ENCODE measurements at regions not wholly inside any gene's neighbourhood (a gene's known extent, or its start where the extent isn't known, plus 50 kb on each side); places are given as distances from the start of the nearest gene placed in this dataset.

DNA sequence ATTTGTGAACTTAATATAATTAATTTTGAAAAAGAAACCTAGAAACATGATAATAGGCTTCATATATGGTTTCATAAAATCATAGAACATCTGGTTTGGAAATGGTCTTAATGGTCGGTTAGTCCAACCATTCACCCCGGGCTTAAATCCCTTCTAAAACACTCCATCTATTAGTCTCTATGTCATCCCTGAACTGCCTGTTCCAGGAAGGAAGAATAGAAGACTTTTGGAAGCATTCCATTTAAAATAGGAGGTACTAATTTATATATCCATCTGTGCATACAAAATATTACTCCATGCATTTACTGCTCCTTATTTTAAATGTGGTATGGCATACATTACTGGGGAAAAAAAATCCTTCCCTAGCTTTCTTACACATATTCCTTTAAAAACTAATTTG is 262.2 kb upstream of the DDX53 start:
- Histone ChIP-seq H3K36me3 (ENCODE audit: control insufficient read depth in 1 of 2, insufficient read depth in 2 of 2, low read length in 2 of 2) (no peaks in the 10 kb centered on the region), H3K27me3 (ENCODE audit: low read depth, low read length) (no peaks in the 10 kb centered on the region), H3K4me1 (ENCODE audit: control insufficient read depth in 1 of 2, insufficient read depth in 2 of 2, low read length in 2 of 2) (no peaks in the 10 kb centered on the region), H3K9me3 (ENCODE audit: control insufficient read depth in 1 of 2, low read length in 2 of 2) (no peaks in the 10 kb centered on the region), H3K27ac (ENCODE audit: low read length) (no peak overlapping the region), H3K4me3 (ENCODE audit: low read depth in 1 of 2, low read length in 2 of 2) (no peak overlapping the region)

DNA sequence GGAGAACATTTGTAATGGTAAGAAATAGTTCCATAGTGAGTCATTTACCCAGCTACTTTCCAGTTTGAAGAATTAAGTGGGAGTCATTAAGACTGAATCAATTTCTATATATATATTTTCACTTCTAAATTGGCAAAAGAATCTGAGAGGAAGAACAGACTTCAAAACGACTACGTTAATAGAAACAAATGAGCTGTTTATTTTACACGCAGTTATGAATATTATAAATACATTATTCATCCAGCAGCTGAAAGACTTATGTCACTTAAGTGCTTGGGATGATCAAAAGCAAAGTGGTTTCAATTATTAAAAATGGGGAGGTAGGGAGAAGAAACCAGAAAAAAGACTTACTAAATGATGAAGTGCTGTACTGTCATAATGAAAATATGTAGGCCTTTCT is 260.5 kb upstream of the DDX53 start:
- Histone ChIP-seq H3K27me3 (ENCODE audit: low read depth, low read length) (no peaks in the 10 kb centered on the region), H3K27ac (ENCODE audit: low read length) (no peak overlapping the region), H3K9me3 (ENCODE audit: control insufficient read depth in 1 of 2, low read length in 2 of 2) (no peaks in the 10 kb centered on the region), H3K4me3 (ENCODE audit: low read depth in 1 of 2, low read length in 2 of 2) (no peak overlapping the region), H3K36me3 (ENCODE audit: control insufficient read depth in 1 of 2, insufficient read depth in 2 of 2, low read length in 2 of 2) (no peaks in the 10 kb centered on the region), H3K4me1 (ENCODE audit: control insufficient read depth in 1 of 2, insufficient read depth in 2 of 2, low read length in 2 of 2) (no peaks in the 10 kb centered on the region)

- H3K9me3 ChIP-seq (ENCODE audit: control insufficient read depth in 1 of 2, low read length in 2 of 2), result no peaks in the 10 kb centered on the region
- H3K27me3 ChIP-seq (ENCODE audit: low read depth, low read length), result no peaks in the 10 kb centered on the region
- no peaks in the 10 kb centered on the region for H3K36me3 ChIP-seq (ENCODE audit: control insufficient read depth in 1 of 2, insufficient read depth in 2 of 2, low read length in 2 of 2)
- H3K4me1 ChIP-seq (ENCODE audit: control insufficient read depth in 1 of 2, insufficient read depth in 2 of 2, low read length in 2 of 2), result no peaks in the 10 kb centered on the region
- H3K4me3 ChIP-seq (ENCODE audit: low read depth in 1 of 2, low read length in 2 of 2), result no peak overlapping the region
- H3K27ac ChIP-seq (ENCODE audit: low read length), result no peak overlapping the region
These were observed 258.9 kb upstream of the DDX53 start for GRCh38 chrX:22740836-22741235.

DNA sequence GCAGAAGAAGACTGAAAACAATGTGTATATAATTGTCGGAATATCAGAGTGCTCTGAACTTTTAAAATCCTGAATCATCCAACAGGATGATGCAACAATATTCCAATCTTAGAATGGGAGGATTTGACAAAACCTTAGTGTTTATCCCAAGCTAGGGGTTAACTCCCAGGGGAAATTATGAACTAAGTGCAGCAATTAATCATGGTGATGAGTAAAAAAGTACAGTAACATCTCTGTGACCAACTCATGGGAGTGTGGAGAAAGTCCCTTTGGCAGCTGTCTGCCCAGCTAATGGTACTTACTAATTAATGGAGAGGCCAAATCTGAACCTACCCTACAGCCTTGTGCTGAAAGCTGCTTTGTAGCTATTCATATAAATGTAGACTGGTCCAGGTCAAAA is 257.6 kb upstream of the DDX53 start:
- no peaks in the 10 kb centered on the region for H3K36me3 ChIP-seq (ENCODE audit: control insufficient read depth in 1 of 2, insufficient read depth in 2 of 2, low read length in 2 of 2)
- H3K9me3 ChIP-seq (ENCODE audit: control insufficient read depth in 1 of 2, low read length in 2 of 2), result no peaks in the 10 kb centered on the region
- H3K4me3 ChIP-seq (ENCODE audit: low read depth in 1 of 2, low read length in 2 of 2), result no peak overlapping the region
- H3K27me3 ChIP-seq (ENCODE audit: low read depth, low read length), result no peaks in the 10 kb centered on the region
- H3K4me1 ChIP-seq (ENCODE audit: control insufficient read depth in 1 of 2, insufficient read depth in 2 of 2, low read length in 2 of 2), result no peaks in the 10 kb centered on the region
- no peak overlapping the region for H3K27ac ChIP-seq (ENCODE audit: low read length)

DNA sequence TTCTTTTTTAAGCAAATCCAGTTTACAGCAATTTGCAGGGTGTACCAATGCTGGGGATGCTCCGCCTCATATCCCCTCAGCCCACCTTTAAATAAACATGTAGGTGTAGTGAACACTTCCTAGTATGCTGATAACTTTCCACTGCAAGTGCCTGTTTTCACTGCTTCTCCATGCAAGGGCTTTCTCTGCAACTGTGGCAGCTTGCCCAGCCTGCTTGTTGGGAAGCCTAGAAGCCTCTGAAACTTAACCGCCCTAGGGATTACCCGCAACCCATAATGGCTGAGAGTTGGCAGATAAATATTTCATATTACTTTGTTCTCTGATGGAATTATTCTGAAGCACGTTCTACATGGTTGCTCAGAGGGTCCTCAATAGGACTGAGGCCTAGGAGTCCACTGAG is 253.7 kb upstream of the DDX53 start:
- Histone ChIP-seq H3K9me3 (ENCODE audit: control insufficient read depth in 1 of 2, low read length in 2 of 2) (no peaks in the 10 kb centered on the region), H3K4me1 (ENCODE audit: control insufficient read depth in 1 of 2, insufficient read depth in 2 of 2, low read length in 2 of 2) (no peaks in the 10 kb centered on the region), H3K27ac (ENCODE audit: low read length) (no peak overlapping the region), H3K4me3 (ENCODE audit: low read depth in 1 of 2, low read length in 2 of 2) (no peak overlapping the region), H3K36me3 (ENCODE audit: control insufficient read depth in 1 of 2, insufficient read depth in 2 of 2, low read length in 2 of 2) (no peaks in the 10 kb centered on the region), H3K27me3 (ENCODE audit: low read depth, low read length) (no peaks in the 10 kb centered on the region)

GRCh38 chrX:22748093-22748999 is 251.4 kb upstream of the DDX53 start:
- no peak overlapping the region for H3K4me3 ChIP-seq (ENCODE audit: low read depth in 1 of 2, low read length in 2 of 2)
- no peak overlapping the region for H3K27ac ChIP-seq (ENCODE audit: low read length)
- no peaks in the 10 kb centered on the region for H3K9me3 ChIP-seq (ENCODE audit: control insufficient read depth in 1 of 2, low read length in 2 of 2)
- H3K27me3 ChIP-seq (ENCODE audit: low read depth, low read length), result no peaks in the 10 kb centered on the region
- H3K36me3 ChIP-seq (ENCODE audit: control insufficient read depth in 1 of 2, insufficient read depth in 2 of 2, low read length in 2 of 2), result no peaks in the 10 kb centered on the region
- H3K4me1 ChIP-seq (ENCODE audit: control insufficient read depth in 1 of 2, insufficient read depth in 2 of 2, low read length in 2 of 2), result no peaks in the 10 kb centered on the region

GRCh38 chrX:22758807-22759481 is 240.8 kb upstream of the DDX53 start:
- H3K27me3 ChIP-seq (ENCODE audit: low read depth, low read length), result no peaks in the 10 kb centered on the region
- H3K27ac ChIP-seq (ENCODE audit: low read length), result no peak overlapping the region
- H3K36me3 ChIP-seq (ENCODE audit: control insufficient read depth in 1 of 2, insufficient read depth in 2 of 2, low read length in 2 of 2), result no peaks in the 10 kb centered on the region
- no peaks in the 10 kb centered on the region for H3K4me1 ChIP-seq (ENCODE audit: control insufficient read depth in 1 of 2, insufficient read depth in 2 of 2, low read length in 2 of 2)
- H3K4me3 ChIP-seq (ENCODE audit: low read depth in 1 of 2, low read length in 2 of 2), result no peak overlapping the region
- no peaks in the 10 kb centered on the region for H3K9me3 ChIP-seq (ENCODE audit: control insufficient read depth in 1 of 2, low read length in 2 of 2)

DNA sequence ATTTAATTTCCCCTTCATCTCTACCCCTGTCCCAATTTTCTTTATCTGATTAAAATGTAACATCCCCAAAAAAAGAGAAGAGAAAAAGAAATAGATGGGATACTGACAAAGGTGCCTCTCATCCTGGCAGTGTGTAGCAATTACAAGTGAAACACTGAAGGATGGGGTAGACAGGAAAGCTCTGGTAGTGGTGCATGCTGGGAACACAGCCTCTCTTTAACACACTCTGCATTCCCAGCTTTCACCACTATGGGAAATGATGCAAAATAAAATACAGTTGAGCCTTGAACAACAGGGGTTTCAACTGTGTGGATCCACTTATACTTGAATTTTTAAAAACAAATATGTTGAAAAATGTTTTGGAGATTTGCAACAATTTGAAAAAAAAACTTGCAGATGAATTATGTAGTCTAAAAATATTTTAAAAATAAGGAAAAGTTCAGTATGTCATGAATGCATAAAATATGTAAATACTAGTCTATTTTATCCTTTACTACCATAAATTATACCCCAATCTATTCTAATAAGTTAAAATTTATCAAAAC is 239.2 kb upstream of the DDX53 start:
- Histone ChIP-seq H3K9me3 (ENCODE audit: control insufficient read depth in 1 of 2, low read length in 2 of 2) (no peaks in the 10 kb centered on the region), H3K27ac (ENCODE audit: low read length) (no peak overlapping the region), H3K4me1 (ENCODE audit: control insufficient read depth in 1 of 2, insufficient read depth in 2 of 2, low read length in 2 of 2) (no peaks in the 10 kb centered on the region), H3K27me3 (ENCODE audit: low read depth, low read length) (no peaks in the 10 kb centered on the region), H3K36me3 (ENCODE audit: control insufficient read depth in 1 of 2, insufficient read depth in 2 of 2, low read length in 2 of 2) (no peaks in the 10 kb centered on the region), H3K4me3 (ENCODE audit: low read depth in 1 of 2, low read length in 2 of 2) (no peak overlapping the region)

GRCh38 chrX:22788221-22788620 is 211.5 kb upstream of the DDX53 start:
- Histone ChIP-seq H3K36me3 (ENCODE audit: control insufficient read depth in 1 of 2, insufficient read depth in 2 of 2, low read length in 2 of 2) (no peaks in the 10 kb centered on the region), H3K27ac (ENCODE audit: low read length) (no peak overlapping the region), H3K27me3 (ENCODE audit: low read depth, low read length) (no peaks in the 10 kb centered on the region), H3K9me3 (ENCODE audit: control insufficient read depth in 1 of 2, low read length in 2 of 2) (peaks cover 0 to 2% of the 10 kb centered on the region in 2 donors), H3K4me3 (ENCODE audit: low read depth in 1 of 2, low read length in 2 of 2) (no peak overlapping the region), H3K4me1 (ENCODE audit: control insufficient read depth in 1 of 2, insufficient read depth in 2 of 2, low read length in 2 of 2) (no peaks in the 10 kb centered on the region)

- no peak overlapping the region for H3K4me3 ChIP-seq (ENCODE audit: low read depth in 1 of 2, low read length in 2 of 2)
- H3K27ac ChIP-seq (ENCODE audit: low read length), result no peak overlapping the region
- no peaks in the 10 kb centered on the region for H3K4me1 ChIP-seq (ENCODE audit: control insufficient read depth in 1 of 2, insufficient read depth in 2 of 2, low read length in 2 of 2)
- no peaks in the 10 kb centered on the region for H3K36me3 ChIP-seq (ENCODE audit: control insufficient read depth in 1 of 2, insufficient read depth in 2 of 2, low read length in 2 of 2)
- H3K27me3 ChIP-seq (ENCODE audit: low read depth, low read length), result no peaks in the 10 kb centered on the region
- H3K9me3 ChIP-seq (ENCODE audit: control insufficient read depth in 1 of 2, low read length in 2 of 2), result no peaks in the 10 kb centered on the region
These were observed 204.1 kb upstream of the DDX53 start for GRCh38 chrX:22795671-22796070.

- no peaks in the 10 kb centered on the region for H3K36me3 ChIP-seq (ENCODE audit: control insufficient read depth in 1 of 2, insufficient read depth in 2 of 2, low read length in 2 of 2)
- H3K4me3 ChIP-seq (ENCODE audit: low read depth in 1 of 2, low read length in 2 of 2), result no peak overlapping the region
- H3K9me3 ChIP-seq (ENCODE audit: control insufficient read depth in 1 of 2, low read length in 2 of 2), result no peaks in the 10 kb centered on the region
- H3K27me3 ChIP-seq (ENCODE audit: low read depth, low read length), result no peaks in the 10 kb centered on the region
- H3K27ac ChIP-seq (ENCODE audit: low read length), result no peak overlapping the region
- no peaks in the 10 kb centered on the region for H3K4me1 ChIP-seq (ENCODE audit: control insufficient read depth in 1 of 2, insufficient read depth in 2 of 2, low read length in 2 of 2)
These were observed 199.4 kb upstream of the DDX53 start for GRCh38 chrX:22800360-22800759.

Data from muscle layer of duodenum (tissue), 2 donors.